Epithelial cell of proximal tubule (primary cell): ENCODE measurements at regions not wholly inside any gene's neighbourhood (a gene's known extent, or its start where the extent isn't known, plus 50 kb on each side); places are given as distances from the start of the nearest gene placed in this dataset.
A peak's percentile ranks its signal among the peaks of the same experiment; 100 is the strongest.

Experiments used
- DNase-seq: peaks from one replicate; pipeline ENCODE4 v3.0.0-alpha.2; 2011; ENCODE audit warnings: low read depth
- H3K4me3 ChIP-seq: 2 replicates; pipeline ENCODE4 v1.5.1; 2011; ENCODE audit warnings: low read depth, mild to moderate bottlenecking, low read length
- CTCF ChIP-seq: conservative IDR thresholded peaks from 2 replicates; pipeline ENCODE4 v1.5.1; 2012; ENCODE audit warnings: low read depth, mild to moderate bottlenecking, low read length

DNA sequence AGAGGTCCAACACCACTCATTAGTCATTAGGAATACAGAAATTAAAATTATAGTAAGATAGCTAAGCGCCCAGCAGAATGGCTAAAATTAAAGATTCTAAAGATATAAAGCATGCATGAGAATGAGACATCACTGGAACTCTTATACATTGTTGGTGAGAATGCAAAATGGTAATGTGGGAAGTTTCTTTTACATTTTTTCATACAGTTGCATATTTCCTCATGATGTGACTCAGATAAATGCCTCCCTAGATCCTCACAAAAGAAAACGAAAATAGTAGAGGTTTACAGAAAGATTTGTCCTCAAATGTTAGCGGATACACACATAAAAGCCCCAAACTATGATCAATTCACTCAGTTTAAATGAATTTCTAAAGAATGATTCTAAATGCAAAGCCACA lies 633.7 kb upstream of the GJE1 start:
- H3K4me3 ChIP-seq = no peak overlapping the region
- DNase-seq = no peak
- no peak for TF ChIP-seq CTCF

DNA sequence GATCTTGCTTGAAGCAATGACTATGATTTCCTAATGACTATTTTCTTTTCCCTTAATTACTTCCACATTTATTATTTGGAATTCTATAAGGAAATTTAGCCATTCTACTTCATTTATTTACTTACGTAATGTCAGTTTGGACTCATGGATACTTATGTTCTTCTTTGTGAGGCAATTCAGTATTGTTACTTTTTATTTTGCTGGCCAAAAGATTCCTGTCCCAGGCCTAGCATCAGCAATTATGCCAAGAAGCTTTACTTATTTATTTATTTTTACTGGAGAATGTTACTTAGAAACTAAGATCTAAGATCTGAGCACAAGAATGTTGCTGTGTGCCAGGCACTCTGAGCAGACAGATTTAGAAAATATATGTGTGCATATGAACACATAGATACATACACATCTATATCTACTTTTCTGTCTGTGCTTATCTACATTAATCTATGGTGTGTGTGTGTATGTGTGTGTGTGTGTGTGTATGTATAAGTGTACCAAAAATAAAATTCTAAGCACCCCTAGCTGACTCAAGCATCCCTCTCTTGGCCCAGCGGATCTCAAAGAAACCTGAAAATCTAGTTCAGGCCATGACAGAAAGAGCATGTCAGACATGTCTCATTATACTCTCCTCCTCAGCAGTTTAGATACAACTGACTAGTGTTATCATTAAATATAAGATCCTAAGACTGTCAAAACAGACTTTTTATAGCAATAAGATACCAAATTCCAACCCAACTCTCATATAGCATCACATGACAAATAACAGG lies 640.0 kb upstream of the GJE1 start:
- DNase-seq = no peak
- no peak for TF ChIP-seq CTCF
- H3K4me3 ChIP-seq = no peak overlapping the region

- DNase-seq = no peak
- H3K4me3 ChIP-seq = no peak overlapping the region
- no peak for TF ChIP-seq CTCF
Observed at GRCh38 chr6:141491684-141492083, 641.0 kb upstream of the GJE1 start.

- TF ChIP-seq CTCF = no peak
- no peak overlapping the region for H3K4me3 ChIP-seq
- no peak for DNase-seq
Observed at GRCh38 chr6:141490982-141491381, 641.7 kb upstream of the GJE1 start.

DNA sequence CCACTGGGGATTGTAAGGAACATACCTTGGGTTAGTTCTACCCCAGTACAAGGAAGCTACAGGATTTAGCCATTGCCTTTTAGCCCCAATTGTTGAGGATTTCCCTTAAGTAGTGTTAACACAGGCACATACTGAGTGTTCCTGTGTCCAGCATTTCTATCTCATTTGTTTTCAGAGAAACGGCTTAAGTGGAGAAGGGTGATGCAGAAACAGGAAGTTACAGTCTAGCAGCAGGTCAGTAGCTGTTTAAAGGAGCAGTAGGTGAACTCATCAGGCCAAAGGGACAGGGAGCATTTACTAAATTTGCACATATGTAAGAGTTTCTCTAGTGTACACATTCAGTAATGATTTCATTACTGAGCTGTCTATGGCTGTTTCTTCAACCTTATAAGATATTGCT lies 644.2 kb upstream of the GJE1 start:
- TF ChIP-seq CTCF = no peak
- peak overlapping the region; percentile 28 for H3K4me3 ChIP-seq
- no peak for DNase-seq

GRCh38 chr6:141486942-141487341 lies 645.8 kb upstream of the GJE1 start:
- no peak for TF ChIP-seq CTCF
- no peak overlapping the region for H3K4me3 ChIP-seq
- DNase-seq = no peak

DNA sequence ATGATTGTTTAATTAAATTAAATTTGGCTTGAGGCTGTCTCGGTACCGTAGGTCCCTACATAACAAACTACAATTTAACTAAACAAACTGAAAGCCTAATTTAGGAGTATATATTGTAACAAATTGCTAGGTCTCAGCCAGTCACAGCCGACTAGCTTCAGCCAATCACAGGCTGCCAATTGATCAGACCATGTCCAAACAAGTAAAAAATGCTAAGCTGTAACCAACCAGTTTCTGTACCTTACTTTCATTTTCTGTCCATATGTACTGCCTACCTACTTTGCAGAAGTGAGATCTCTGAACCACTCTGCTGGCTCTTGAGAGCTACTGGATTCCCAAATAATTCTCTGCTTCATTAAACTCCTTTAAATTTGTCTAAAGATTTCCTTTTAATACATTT lies 648.0 kb upstream of the GJE1 start:
- no peak overlapping the region for H3K4me3 ChIP-seq
- no peak for DNase-seq
- no peak for TF ChIP-seq CTCF
